NCI-H2227 treated with DMSO at 0.1 percent for 48 hours (cell line): ENCODE measurements at regions not wholly inside any gene's neighbourhood (a gene's known extent, or its start where the extent isn't known, plus 50 kb on each side); places are given as distances from the start of the nearest gene placed in this dataset.
"Not testable (repeated sequence)": the region's sequence is repeated elsewhere in the genome, so short reads cannot be mapped to it uniquely, and the experiment has no call there.

Source experiments
- DNase-seq: peaks from one replicate; lab custom pipeline; 2025; lab: John Stamatoyannopoulos, UW

DNA sequence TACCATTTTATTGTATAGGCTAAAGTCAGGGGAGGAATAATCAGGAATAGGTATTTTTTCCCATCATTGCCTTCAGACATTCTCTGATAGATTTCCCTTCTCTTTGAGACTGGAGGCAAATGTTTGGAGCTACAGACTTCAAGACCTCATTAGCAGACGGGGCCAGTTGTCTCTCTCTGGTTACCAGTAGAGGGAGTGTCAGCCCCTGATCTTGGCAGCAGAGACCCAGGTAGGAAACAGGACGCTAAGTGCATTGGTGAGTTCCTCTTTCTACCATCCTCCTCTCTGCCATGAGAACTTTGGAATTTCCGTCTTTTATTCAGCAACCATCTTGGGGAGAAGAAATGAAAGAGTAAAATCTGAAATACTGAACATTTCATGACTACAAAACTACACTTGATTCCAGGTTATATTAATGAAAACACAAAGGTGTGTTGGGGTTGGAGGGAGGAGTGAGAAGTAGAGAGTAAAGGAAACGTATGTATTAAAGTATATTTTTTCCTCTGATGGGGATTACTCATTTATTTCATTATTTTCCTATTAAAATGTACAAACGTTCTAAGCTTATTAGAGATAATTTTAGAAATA lies 186.2 kb upstream of the GCFC2 start:
- peak; percentile 33 for DNase-seq

DNA sequence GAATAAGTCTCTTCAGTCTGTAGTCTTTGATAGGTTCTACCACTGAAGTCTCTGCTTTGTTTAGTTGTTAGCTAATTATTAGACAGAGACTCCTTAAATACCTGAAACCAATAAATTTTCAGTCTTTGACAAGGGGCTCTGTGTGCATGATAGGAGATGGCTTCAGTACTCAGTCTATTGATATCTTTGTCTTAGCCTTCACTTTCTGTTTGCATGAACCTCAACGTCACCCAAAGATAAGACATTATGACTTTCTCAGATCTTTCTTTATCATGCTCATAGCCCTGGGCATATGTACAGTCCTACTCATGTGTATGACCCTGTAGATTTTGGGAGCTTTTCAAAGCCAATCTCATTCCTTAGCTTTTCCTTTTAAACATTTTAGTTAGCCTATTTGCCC lies 183.5 kb upstream of the GCFC2 start:
- DNase-seq: no peak

DNA sequence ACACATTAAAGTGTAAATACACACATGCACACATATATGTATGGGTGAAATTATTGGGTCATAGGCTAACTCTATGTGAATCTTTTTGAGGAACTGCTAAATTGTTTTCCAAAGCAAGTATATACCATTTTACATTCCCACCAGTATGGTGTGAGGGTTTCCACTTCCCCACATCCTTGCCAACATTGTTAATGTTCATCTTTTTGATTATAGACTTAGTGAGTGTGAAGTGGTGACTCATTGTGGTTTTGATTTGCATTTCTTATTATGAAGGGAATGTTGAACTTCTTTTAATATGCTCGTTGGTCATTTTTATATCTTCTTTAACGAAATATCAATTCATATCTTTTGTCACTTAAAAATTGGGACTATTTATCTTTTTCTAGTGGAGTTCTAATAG lies 181.8 kb upstream of the GCFC2 start:
- no peak for DNase-seq

DNA sequence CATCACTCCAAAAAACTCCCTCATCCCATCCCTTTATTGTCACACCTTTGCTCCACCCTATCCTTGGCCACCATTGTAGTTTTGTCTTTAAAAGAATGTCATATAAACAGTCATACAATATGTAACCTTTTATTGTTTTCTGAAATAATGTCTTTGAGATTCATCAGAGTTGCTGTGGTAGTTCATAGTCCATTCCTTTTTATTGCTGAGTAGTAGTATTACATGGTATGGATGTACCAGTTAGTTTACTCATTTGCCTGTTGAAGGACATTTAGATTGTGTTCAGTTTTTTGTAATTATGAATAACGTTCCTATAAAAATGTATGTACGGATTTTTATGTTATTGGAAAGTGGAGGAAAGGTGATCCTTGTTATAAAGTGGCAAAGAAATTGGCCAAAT lies 171.8 kb upstream of the GCFC2 start:
- no peak for DNase-seq

DNA sequence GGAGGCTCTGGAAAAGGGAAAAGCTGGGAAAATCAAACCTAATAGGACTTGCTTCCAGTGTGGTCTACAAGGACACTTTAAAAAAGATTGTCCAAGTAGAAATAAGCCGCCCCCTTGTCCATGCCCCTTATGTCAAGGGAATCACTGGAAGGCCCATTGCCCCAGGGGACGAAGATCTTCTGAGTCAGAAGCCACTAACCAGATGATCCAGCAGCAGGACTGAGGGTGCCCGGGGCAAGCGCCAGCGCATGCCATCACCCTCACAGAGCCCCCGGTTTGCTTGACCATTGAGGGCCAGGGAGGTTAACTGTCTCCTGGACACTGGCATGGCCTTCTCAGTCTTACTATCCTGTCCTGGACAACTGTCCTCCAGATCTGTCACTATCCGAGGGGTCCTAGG lies 164.9 kb upstream of the GCFC2 start:
- DNase-seq: not testable (repeated sequence)

DNA sequence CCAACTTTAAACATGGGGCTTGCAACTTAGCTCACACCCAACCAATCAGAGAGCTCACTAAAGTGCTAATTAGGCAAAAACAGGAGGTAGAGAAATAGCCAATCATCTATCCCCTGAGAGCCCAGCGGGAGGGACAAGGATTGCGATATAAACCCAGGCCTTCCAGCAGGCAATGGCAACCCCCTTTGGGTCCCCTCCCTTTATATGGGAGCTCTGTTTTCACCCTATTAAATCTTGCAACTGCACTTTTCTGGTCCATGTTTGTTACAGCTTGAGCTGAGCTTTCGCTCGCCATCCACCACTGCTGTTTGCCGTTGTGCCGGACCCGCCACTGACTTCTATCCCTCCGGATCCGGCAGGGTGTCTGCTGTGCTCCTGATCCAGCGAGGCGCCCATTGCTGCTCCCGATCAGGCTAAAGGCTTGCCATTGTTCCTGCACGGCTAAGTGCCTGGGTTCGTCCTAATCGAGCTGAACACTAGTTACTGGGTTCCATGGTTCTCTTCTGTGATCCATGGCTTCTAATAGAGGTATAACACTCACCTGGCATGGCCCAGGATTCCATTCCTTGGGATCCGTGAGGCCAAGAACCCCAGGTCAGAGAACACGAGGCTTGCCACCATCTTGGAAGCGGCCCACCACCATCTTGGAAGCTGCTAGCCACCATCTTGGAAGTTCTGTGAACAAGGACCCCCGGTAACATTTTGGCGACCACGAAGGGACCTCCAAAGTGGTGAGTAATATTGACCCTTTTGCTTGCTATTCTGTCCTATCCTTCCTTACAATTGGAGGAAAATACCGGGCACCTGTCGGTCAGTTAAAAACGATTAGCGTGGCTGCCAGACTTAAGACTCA lies 161.3 kb upstream of the GCFC2 start:
- DNase-seq: not testable (repeated sequence)

DNA sequence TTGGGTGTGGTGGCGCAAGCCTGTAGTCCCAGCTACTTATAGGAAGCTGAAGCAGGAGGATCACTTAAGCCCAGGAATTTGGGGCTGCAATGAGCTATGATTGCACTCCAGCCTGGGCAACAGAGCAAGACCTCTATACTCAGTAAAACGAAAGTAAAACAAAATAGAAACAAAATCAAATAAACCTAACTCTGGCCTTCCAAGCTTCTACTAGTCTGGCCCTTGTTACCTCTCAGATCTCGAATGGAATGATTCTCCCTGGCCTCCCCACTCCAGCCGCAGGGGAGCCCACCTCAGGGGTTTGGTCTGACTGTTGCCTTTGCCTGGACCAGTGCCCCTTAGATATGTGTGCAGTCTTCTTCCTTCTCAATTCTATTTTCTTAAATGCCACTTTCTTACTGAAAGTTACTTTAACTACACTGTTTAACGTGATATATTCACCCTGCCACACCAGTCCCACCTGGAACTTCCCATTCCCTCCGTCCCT lies 160.0 kb upstream of the GCFC2 start:
- no peak for DNase-seq

DNA sequence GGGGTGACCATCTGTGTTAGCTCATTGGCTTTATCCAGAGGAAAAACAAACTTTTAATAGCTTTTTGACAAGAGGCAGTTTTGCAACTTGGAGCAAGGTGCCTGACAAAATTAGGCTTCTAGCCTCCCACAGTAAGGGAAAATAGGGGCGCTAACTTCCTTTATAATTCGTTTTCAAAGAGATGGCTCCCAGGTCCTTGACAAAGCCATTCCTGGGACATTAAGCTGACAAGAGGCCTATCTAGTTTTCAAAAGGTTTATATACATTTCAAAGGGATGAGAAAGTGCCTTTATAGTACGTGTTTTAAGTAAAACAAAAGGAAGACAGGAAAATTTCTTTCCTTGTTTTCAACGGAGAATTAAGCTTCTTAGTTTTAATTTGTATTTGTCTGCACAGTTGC lies 159.4 kb upstream of the GCFC2 start:
- no peak for DNase-seq

DNA sequence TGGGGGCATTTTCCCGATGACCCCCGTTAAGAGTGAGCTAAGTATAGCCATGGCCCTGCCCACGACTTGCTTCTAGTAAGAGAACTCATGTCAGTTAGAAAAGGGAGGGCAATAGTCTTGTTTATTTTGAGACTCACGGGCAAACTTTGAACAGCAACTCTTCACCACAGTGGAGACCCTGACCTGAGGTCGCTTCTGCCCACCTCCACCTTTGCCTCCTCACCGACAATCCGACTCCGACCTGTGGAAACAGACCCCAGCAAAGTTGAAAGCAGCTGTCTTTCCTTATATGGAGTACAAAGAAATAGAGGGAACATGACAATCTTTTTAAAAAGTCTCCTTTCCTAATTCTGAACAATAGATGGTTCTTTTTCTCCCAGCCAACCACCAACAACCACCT lies 155.0 kb upstream of the GCFC2 start:
- no peak for DNase-seq

DNA sequence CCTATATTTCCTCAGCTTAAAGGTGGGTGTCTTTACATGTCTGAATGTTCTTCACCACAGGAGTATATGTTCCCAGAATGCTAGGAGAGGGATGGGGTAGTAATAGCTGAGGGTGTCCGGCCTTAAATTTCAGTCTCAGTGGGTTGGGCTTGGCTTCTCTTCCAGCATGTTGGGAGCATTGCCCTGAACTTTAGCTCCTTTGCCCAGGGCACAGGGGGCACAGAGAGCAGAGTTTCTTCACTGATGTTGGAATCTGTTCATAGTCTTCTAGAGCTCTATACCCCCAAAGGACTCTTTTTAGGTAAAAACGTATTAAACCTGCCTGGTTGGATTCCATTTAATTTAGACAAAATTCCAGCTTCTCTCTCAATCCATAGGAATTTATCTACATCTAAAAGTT lies 154.4 kb upstream of the GCFC2 start:
- DNase-seq: no peak

DNA sequence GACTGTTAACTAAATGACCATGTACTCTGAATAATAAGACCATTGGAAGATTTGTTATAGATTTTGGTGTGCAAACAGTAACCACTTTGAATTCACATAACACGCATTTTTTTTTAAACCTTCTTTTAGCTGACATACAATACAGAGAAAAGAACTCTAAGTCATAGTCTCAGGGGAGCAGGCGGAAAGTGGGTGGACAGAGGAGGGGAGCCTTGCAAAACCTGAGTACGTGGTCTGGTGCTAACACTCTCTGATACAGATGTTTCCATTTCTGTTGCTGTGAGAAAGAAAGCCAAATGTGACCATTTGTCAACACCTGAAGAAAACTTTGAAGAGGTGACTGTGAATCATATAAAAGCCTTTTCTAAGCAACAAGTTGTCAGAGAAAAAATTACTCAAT lies 151.8 kb upstream of the GCFC2 start:
- DNase-seq: no peak

DNA sequence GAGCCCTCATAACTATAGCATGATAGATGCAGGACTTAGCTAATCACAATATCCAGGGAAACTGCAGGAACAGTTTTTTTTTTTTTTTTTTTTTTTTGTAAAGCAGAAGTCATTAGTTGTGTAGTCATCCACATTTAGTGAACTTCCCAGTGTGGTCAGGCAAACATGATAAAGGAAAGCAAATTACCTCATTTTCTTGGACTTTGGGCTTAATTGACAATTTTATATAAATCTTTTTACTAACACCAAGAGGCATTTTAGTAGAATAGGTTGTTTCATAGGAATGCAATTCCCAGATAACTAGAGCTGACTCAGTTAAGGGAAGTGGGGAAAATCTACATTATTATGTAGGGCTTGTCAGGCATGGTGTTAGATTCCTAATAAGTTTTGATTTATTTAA lies 142.7 kb upstream of the GCFC2 start:
- DNase-seq: no peak

DNA sequence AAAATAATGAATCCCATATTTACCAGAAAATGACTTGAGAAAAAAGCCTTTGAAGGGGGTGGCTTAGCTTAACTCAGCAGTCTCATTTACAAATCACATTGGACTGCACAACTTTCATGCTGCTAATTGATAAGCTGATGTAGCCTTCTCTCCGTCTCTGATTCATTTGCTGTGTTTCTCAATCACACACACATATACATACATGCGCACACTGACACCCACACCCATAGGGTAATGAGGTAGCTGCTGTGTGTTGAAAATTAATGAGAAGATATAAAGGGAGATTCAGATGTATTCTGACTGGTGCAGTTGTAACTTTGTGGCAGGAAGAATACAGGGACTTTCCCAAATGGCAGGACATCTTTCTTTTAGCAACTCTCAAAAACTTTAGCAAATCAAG lies 141.9 kb upstream of the GCFC2 start:
- DNase-seq: no peak

DNA sequence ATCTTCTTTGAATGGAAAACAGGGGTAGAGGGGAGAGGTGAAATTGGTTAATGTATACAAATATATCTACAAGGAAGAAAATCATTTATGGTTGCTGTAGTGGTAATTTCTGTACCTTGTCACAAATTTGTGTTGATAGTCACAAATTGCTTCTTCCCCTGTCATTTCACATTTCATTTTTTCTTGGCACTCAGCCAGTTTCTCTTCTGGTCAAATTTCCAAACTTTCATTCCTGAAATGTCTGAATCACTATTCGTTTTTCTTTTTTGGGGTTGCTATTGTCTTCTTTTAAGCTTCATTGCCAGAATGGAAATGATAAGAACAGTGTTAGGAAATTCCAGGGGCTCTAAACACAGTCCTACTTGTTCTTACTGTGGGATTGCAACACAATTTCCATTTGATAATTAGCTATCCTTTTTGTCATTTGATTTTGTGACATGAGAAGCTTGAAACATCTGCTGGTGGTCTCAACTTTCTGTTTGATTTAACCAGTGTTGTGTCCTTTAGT lies 136.0 kb upstream of the GCFC2 start:
- DNase-seq: no peak

DNA sequence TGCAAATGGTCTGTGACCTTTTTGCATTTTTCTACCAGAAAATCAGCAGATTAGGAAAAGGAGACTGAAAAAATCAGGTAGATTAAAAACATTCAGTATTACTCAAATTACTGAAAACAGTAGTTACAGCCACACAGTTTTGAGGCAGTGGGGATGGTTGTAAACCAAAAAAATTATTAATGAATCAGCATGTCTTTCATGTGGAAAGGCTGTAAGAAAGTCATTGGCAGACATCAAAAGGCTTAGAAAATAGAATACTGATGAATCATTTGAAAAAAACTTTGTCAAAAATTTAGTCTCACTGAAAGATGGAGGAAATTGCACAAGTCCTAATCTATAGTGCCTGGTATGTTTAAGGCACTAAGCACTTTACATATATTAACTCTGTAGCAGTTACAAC lies 133.9 kb upstream of the GCFC2 start:
- DNase-seq: no peak

DNA sequence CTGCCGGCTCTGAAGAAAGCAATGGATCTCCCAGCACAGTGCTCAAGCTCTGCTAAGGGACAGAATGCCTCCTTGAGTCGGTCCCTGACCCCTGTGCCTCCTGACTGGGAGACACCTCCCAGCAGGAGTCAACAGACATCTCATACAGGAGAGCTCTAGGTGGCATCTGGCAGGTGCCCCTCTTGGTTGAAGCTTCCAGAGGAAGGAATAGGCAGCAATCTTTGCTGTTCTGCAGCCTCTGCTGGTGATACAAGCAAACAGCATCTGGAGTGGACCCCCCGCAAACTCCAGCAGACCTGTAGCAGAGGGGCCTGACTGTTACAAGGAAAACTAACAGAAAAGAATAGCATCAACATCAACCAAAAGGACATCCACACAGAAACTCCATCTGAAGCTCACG lies 123.9 kb upstream of the GCFC2 start:
- not testable (repeated sequence) for DNase-seq

DNA sequence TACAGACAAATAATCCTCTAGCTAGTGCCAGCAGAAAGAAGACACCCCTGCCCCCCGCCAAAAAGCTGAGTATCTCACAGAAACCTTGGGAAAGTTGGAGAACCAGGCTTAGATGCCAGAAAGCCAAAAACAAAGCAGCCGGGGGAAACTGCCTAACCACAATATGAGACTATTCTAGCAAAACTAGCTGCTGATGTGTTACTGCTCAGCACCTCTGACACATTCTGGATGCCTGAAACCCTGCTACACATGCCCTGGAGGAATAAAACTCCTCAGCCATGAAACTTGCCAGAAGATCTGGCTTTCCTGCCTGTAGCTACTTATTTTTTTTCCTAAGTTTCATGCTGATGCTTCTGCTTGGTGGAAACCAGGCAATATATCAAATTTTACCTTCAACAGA lies 122.7 kb upstream of the GCFC2 start:
- DNase-seq: no peak

DNA sequence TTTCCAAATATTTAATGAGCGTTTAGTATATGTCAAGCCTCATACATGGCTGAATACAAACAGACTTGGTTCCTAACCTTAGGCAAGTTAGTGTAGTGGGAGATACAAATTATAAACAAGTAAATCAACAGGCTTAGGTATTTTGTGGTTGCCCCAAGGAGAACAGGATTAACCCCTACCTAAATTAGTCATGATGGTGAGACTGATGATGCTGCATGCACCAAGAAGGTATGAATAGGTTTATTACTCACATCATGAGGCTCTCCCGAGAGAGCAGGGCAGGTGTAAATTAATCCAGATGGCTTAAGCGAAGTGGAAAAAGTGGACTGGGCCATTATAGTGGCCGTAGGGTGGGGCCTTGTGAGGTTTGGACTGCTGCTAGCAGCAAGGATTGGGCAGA lies 118.1 kb upstream of the GCFC2 start:
- no peak for DNase-seq

DNA sequence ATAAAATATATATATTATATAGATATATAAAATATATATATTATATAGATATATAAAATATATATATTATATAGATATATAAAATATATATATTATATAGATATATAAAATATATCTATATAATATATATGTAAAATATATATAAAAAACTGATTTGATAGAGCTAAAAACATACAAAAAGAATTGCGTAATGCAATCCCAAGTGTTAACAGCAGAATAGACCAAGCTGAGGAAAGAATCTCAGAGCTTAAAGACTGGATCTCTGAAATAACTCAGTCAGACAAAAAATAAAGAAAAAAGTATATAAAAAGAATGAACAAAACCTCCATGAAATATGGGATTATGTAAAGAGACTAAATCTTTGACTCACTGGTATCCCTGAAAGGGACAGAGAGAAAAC lies 112.8 kb upstream of the GCFC2 start:
- not testable (repeated sequence) for DNase-seq

DNA sequence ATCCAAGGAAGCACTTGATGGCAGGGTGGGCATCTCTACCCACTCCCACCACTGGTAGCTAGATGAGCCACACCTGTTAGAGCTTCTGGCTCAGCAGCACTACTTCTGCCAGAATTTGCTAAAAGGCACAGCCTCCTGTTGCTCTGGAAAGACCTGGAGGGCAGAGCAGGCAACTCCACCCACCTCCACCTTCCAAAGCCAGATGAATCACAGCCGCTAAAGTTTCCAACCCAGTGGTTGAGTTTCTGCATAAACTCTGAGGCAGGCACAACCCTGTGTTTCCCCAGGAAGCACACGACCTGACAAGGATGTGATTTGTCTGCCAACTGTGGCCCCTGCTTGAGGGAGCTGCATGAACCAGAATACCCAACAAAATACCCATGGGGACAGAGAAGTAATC lies 111.6 kb upstream of the GCFC2 start:
- no peak for DNase-seq

DNA sequence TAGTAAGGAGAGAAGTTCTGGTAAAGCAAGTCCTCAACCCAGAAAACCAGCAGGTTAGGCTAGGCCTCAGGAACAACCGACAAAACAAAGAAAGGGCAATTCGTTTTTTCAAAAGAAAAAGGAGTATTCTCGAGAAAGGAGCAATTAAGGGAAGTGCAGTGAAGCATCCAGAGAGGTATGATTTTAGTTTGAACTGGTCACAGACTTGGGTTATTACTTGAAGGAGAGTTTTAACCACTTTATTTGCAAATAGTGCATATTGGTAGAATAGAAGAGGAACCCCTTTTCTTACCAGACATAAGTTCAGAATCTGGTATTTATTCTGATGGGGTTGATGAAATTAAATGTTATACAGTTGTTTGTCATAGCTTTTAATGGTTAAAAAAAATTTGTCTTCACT lies 110.0 kb upstream of the GCFC2 start:
- DNase-seq: no peak

DNA sequence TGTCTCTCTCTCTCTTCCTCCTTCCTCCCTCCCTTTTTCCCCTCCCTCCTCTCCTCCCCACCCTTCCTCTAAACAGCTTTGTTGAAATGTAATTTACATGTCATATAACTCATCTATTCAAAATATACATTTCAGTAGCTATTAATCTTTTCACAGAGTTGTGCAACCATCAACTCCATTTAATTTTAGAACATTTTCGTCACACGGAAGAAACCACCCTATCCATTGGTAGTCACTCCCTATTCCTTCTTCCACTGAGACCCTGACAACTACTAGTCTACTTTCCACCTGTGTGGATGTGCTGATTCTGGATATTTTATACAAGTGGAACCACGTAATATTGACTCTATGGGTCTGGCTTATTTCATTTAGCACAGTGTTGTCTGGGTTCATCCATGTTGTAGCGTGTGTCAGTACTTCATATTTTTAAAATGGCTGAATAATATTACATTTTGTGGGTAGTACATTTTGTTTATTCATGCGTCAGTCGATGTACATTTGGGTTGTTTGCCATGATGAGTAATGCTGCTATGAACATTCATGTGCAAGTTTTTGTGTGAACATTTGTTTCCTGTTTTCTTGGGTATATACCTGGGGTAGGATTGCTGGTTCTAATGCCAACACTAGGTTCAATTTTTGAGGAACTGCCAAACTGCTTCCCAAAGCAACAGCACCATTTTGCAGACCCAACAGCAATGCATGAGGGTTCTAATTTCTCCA lies 100.1 kb upstream of the GCFC2 start:
- no peak for DNase-seq
